ENCODE measurements at regions not wholly inside any gene's neighbourhood (a gene's known extent, or its start where the extent isn't known, plus 50 kb on each side); places are given as distances from the start of the nearest gene placed in this dataset.

DNA sequence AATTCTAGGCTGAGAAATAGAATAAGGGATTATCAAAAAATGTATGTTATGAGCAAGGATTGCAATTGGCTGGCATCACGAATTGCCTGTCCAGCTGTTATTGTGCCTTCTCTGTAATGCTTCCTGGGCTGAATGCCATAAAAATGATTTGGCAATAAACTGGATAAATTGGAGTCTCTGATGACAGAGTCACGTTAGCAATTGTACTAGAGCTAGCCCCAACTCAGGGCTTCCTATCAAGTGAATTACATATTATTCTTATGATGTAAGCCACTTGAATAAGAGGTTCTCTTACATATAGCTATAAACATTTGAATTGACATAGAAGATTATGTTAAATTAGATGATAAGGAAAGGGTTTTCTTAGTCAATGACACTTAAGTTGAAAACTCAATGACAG is 607.5 kb upstream of the REG3G start:
- no peaks in the 10 kb centered on the region for H3K27me3 ChIP-seq (replicated peaks; ENCODE audit: insufficient read depth, low read depth, low read length, poor library complexity)
- ChIA-PET POLR2A (ENCODE audit: low non-redundant PET) (no interaction called here), CTCF (interaction anchor here (0.5 to 0.7 kb wide), 2 partner anchors 22 to 561 kb away, joined by 3 to 5 read pairs; no protein-coding TSS in a partner anchor)
- no peak for TF ChIP-seq EZH2 (IDR thresholded peaks at IDR 0.05; ENCODE audit: borderline replicate concordance, low read depth, low read length, poor library complexity, severe bottlenecking)
- H3K4me3 ChIP-seq (ENCODE audit: low read depth, low read length, poor library complexity, severe bottlenecking), result no peak overlapping the region
- H3K27ac ChIP-seq (ENCODE audit: low read depth, low read length, poor library complexity, severe bottlenecking), result no peak overlapping the region
- no TSS peak for BruUV-seq (replicated peaks)
- no peaks in the 10 kb centered on the region for H3K9me3 ChIP-seq (ENCODE audit: low read depth, low read length, poor library complexity, severe bottlenecking)
- H3K4me1 ChIP-seq (ENCODE audit: insufficient read depth, low read length, poor library complexity, severe bottlenecking), result peaks cover 19% of the 10 kb centered on the region
- no peaks in the 10 kb centered on the region for H3K36me3 ChIP-seq (ENCODE audit: insufficient read depth, low read length, poor library complexity, severe bottlenecking)
- intact Hi-C loops (cut with micrococcal nuclease; ENCODE audit: unreplicated experiment), result no loop called here
- peak; percentile 80 for DNase-seq (ENCODE audit: low spot score)

DNA sequence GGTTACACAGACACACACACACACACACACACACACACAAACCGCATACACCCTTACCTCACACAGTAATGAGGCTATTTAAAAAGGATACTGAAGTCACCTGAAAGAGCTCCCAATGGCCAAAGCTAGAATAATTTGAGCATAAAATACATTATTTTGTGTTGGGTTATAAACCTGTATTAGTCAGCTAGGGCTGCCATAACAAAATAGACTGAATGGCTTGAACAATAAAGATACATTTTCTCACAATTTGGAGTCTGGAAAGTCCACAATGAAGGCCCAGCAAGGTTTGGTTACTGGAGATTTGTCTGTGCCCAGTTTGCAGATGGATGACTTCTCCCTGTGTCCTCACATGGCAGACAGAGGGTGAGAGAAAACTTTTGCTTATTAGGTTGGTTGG is 605.4 kb upstream of the REG3G start:
- H3K4me3 ChIP-seq (ENCODE audit: low read depth, low read length, poor library complexity, severe bottlenecking), result no peak overlapping the region
- H3K36me3 ChIP-seq (ENCODE audit: insufficient read depth, low read length, poor library complexity, severe bottlenecking), result no peaks in the 10 kb centered on the region
- CTCF ChIA-PET, result no interaction called here
- POLR2A ChIA-PET (ENCODE audit: low non-redundant PET), result no interaction called here
- no TSS peak for BruUV-seq (replicated peaks)
- no peak for DNase-seq (ENCODE audit: low spot score)
- no peak overlapping the region for H3K27ac ChIP-seq (ENCODE audit: low read depth, low read length, poor library complexity, severe bottlenecking)
- intact Hi-C loops (cut with micrococcal nuclease; ENCODE audit: unreplicated experiment), result no loop called here
- H3K9me3 ChIP-seq (ENCODE audit: low read depth, low read length, poor library complexity, severe bottlenecking), result no peaks in the 10 kb centered on the region
- H3K4me1 ChIP-seq (ENCODE audit: insufficient read depth, low read length, poor library complexity, severe bottlenecking), result peaks cover 19% of the 10 kb centered on the region
- TF ChIP-seq EZH2 (IDR thresholded peaks at IDR 0.05; ENCODE audit: borderline replicate concordance, low read depth, low read length, poor library complexity, severe bottlenecking), result no peak
- TF ChIP-seq, protein P1, sequence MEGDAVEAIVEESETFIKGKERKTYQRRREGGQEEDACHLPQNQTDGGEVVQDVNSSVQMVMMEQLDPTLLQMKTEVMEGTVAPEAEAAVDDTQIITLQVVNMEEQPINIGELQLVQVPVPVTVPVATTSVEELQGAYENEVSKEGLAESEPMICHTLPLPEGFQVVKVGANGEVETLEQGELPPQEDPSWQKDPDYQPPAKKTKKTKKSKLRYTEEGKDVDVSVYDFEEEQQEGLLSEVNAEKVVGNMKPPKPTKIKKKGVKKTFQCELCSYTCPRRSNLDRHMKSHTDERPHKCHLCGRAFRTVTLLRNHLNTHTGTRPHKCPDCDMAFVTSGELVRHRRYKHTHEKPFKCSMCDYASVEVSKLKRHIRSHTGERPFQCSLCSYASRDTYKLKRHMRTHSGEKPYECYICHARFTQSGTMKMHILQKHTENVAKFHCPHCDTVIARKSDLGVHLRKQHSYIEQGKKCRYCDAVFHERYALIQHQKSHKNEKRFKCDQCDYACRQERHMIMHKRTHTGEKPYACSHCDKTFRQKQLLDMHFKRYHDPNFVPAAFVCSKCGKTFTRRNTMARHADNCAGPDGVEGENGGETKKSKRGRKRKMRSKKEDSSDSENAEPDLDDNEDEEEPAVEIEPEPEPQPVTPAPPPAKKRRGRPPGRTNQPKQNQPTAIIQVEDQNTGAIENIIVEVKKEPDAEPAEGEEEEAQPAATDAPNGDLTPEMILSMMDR (conservative IDR thresholded peaks at IDR 0.05; ENCODE audit: low read depth, low read length), result no peak
- H3K27me3 ChIP-seq (replicated peaks; ENCODE audit: insufficient read depth, low read depth, low read length, poor library complexity), result no peaks in the 10 kb centered on the region

DNA sequence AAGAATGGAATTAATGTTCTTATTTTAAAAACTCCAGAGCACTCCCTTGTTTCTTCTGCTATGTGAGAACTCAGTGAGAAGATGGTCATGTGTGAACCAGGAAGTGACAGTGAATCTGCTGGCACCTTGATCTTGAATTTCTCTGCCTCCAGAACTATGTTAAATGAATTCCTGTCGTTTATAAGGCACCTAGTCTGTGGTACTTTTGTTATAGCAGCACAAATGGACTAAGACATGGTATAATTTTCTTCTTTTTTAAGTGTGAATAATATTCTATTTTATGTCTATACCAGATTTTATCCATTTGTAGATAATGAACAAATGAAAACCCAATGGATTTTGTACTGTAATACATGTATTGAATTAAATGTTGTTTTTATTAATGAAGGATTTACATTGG is 601.9 kb upstream of the REG3G start:
- no peak for DNase-seq (ENCODE audit: low spot score)
- no peaks in the 10 kb centered on the region for H3K36me3 ChIP-seq (ENCODE audit: insufficient read depth, low read length, poor library complexity, severe bottlenecking)
- no peaks in the 10 kb centered on the region for H3K9me3 ChIP-seq (ENCODE audit: low read depth, low read length, poor library complexity, severe bottlenecking)
- CTCF ChIA-PET, result no interaction called here
- no peaks in the 10 kb centered on the region for H3K27me3 ChIP-seq (replicated peaks; ENCODE audit: insufficient read depth, low read depth, low read length, poor library complexity)
- H3K27ac ChIP-seq (ENCODE audit: low read depth, low read length, poor library complexity, severe bottlenecking), result no peak overlapping the region
- H3K4me1 ChIP-seq (ENCODE audit: insufficient read depth, low read length, poor library complexity, severe bottlenecking), result peaks cover 3% of the 10 kb centered on the region
- H3K4me3 ChIP-seq (ENCODE audit: low read depth, low read length, poor library complexity, severe bottlenecking), result no peak overlapping the region
- TF ChIP-seq EZH2 (IDR thresholded peaks at IDR 0.05; ENCODE audit: borderline replicate concordance, low read depth, low read length, poor library complexity, severe bottlenecking), result no peak
- TF ChIP-seq, protein P1 (conservative IDR thresholded peaks at IDR 0.05; ENCODE audit: low read depth, low read length), result no peak
- POLR2A ChIA-PET (ENCODE audit: low non-redundant PET), result no interaction called here
- intact Hi-C loops (cut with micrococcal nuclease; ENCODE audit: unreplicated experiment), result no loop called here
- BruUV-seq (replicated peaks), result no TSS peak

DNA sequence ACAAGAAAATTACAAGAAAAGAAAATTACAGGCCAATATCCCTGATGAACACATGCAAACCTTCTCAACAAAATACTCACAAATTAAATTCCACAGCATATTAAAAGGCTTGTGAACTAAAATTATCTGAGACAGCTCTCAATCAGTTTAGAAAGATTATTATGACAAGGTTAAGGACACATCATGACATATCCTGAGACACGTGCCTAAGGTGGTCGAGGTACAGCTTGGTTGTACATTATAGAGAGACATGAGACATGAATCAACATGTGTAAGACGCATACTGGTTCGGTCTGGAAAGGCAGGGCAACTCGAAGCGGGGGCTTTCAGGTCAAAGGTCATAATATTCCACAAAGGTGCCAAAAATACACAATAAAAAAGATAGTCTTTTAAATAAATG is 598.3 kb upstream of the REG3G start:
- H3K27ac ChIP-seq (ENCODE audit: low read depth, low read length, poor library complexity, severe bottlenecking), result no peak overlapping the region
- POLR2A ChIA-PET (ENCODE audit: low non-redundant PET), result interaction anchor here (0.5 kb wide), 1 partner anchor 29 kb away, joined by 3 read pairs; no protein-coding TSS in a partner anchor
- BruUV-seq (replicated peaks), result no TSS peak
- no peak for TF ChIP-seq EZH2 (IDR thresholded peaks at IDR 0.05; ENCODE audit: borderline replicate concordance, low read depth, low read length, poor library complexity, severe bottlenecking)
- TF ChIP-seq, protein P1 (conservative IDR thresholded peaks at IDR 0.05; ENCODE audit: low read depth, low read length), result no peak
- CTCF ChIA-PET, result interaction anchor here (0.6 kb wide), 1 partner anchor 283 kb away, joined by 4 read pairs; no protein-coding TSS in a partner anchor
- H3K4me1 ChIP-seq (ENCODE audit: insufficient read depth, low read length, poor library complexity, severe bottlenecking), result peaks cover 8% of the 10 kb centered on the region
- DNase-seq (ENCODE audit: low spot score), result no peak
- intact Hi-C loops (cut with micrococcal nuclease; ENCODE audit: unreplicated experiment), result no loop called here
- no peaks in the 10 kb centered on the region for H3K36me3 ChIP-seq (ENCODE audit: insufficient read depth, low read length, poor library complexity, severe bottlenecking)
- no peaks in the 10 kb centered on the region for H3K27me3 ChIP-seq (replicated peaks; ENCODE audit: insufficient read depth, low read depth, low read length, poor library complexity)
- H3K9me3 ChIP-seq (ENCODE audit: low read depth, low read length, poor library complexity, severe bottlenecking), result no peaks in the 10 kb centered on the region
- H3K4me3 ChIP-seq (ENCODE audit: low read depth, low read length, poor library complexity, severe bottlenecking), result no peak overlapping the region

All from A673 (cell line).